ENCODE measurements at regions not wholly inside any gene's neighbourhood (a gene's known extent, or its start where the extent isn't known, plus 50 kb on each side); places are given as distances from the start of the nearest gene placed in this dataset.
"Not testable (repeated sequence)": the region's sequence is repeated elsewhere in the genome, so short reads cannot be mapped to it uniquely, and the experiment has no call there.

GRCh38 chr3:75607996-75608395 is 56.1 kb upstream of the FRG2C start:
- H3K4me1 ChIP-seq (ENCODE audit: control insufficient read depth, insufficient read depth, low read depth, low read length); H3K9ac ChIP-seq (ENCODE audit: low read length); H3K23ac ChIP-seq (ENCODE audit: low read length in 2 of 2); H2AK5ac ChIP-seq (ENCODE audit: low read length, severe bottlenecking); H3K14ac ChIP-seq (ENCODE audit: low read length in 2 of 2); H4K8ac ChIP-seq (ENCODE audit: low read length); H3K9me3 ChIP-seq (ENCODE audit: control insufficient read depth, low read length); H3K27ac ChIP-seq (ENCODE audit: low read length, poor library complexity, severe bottlenecking); H2BK12ac ChIP-seq (ENCODE audit: low read length in 2 of 2); H3K27me3 ChIP-seq (ENCODE audit: control insufficient read depth in 1 of 2, insufficient read depth in 1 of 2, low read length in 2 of 2); DNase-seq; H2BK5ac ChIP-seq (ENCODE audit: low read depth, low read length, poor library complexity, severe bottlenecking); H4K91ac ChIP-seq (ENCODE audit: low read length); H3K79me1 ChIP-seq (replicated peaks; ENCODE audit: low read length, poor library complexity, severe bottlenecking); H3K36me3 ChIP-seq (ENCODE audit: control insufficient read depth in 1 of 2, insufficient read depth in 2 of 2, low read depth in 1 of 2, low read length in 2 of 2); H3K18ac ChIP-seq (ENCODE audit: low read depth in 1 of 2, low read length in 2 of 2); H2BK15ac ChIP-seq (ENCODE audit: low read depth, poor library complexity, severe bottlenecking); H3K4me3 ChIP-seq (ENCODE audit: insufficient read depth in 1 of 2, low read depth in 1 of 2, low read length in 2 of 2); H3K4ac ChIP-seq (ENCODE audit: low read depth in 1 of 2, low read length in 2 of 2); H3K4me2 ChIP-seq (ENCODE audit: low read length, poor library complexity, severe bottlenecking); H2BK120ac ChIP-seq (ENCODE audit: low read depth, low read length); H2AFZ ChIP-seq (ENCODE audit: low read depth, low read length): not testable (repeated sequence)
- WGBS = no CpG with 5 or more reads among the region's 9 CpGs

- not testable (repeated sequence) for H3K18ac ChIP-seq (ENCODE audit: low read depth in 1 of 2, low read length in 2 of 2); H2BK120ac ChIP-seq (ENCODE audit: low read depth, low read length); H3K27ac ChIP-seq (ENCODE audit: low read length, poor library complexity, severe bottlenecking); H3K9ac ChIP-seq (ENCODE audit: low read length); H3K27me3 ChIP-seq (ENCODE audit: control insufficient read depth in 1 of 2, insufficient read depth in 1 of 2, low read length in 2 of 2); H3K4me3 ChIP-seq (ENCODE audit: insufficient read depth in 1 of 2, low read depth in 1 of 2, low read length in 2 of 2); H3K9me3 ChIP-seq (ENCODE audit: control insufficient read depth, low read length); H4K91ac ChIP-seq (ENCODE audit: low read length); H3K4me2 ChIP-seq (ENCODE audit: low read length, poor library complexity, severe bottlenecking); H3K79me1 ChIP-seq (replicated peaks; ENCODE audit: low read length, poor library complexity, severe bottlenecking); H2AK5ac ChIP-seq (ENCODE audit: low read length, severe bottlenecking); H2BK5ac ChIP-seq (ENCODE audit: low read depth, low read length, poor library complexity, severe bottlenecking); H3K4ac ChIP-seq (ENCODE audit: low read depth in 1 of 2, low read length in 2 of 2); H4K8ac ChIP-seq (ENCODE audit: low read length); H3K23ac ChIP-seq (ENCODE audit: low read length in 2 of 2); H2BK12ac ChIP-seq (ENCODE audit: low read length in 2 of 2); H2AFZ ChIP-seq (ENCODE audit: low read depth, low read length); H3K4me1 ChIP-seq (ENCODE audit: control insufficient read depth, insufficient read depth, low read depth, low read length); H2BK15ac ChIP-seq (ENCODE audit: low read depth, poor library complexity, severe bottlenecking); DNase-seq; H3K36me3 ChIP-seq (ENCODE audit: control insufficient read depth in 1 of 2, insufficient read depth in 2 of 2, low read depth in 1 of 2, low read length in 2 of 2); H3K14ac ChIP-seq (ENCODE audit: low read length in 2 of 2)
- WGBS = 56% methylated on average over 13 of the region's 26 CpGs
Observed at GRCh38 chr3:75609598-75609997, 54.5 kb upstream of the FRG2C start.

GRCh38 chr3:75610773-75611172 is 53.4 kb upstream of the FRG2C start:
- H3K4ac ChIP-seq (ENCODE audit: low read depth in 1 of 2, low read length in 2 of 2) = no peak overlapping the region
- no peak overlapping the region for H4K91ac ChIP-seq (ENCODE audit: low read length)
- no peak overlapping the region for H3K23ac ChIP-seq (ENCODE audit: low read length in 2 of 2)
- no peaks in the 10 kb centered on the region for H3K79me1 ChIP-seq (replicated peaks; ENCODE audit: low read length, poor library complexity, severe bottlenecking)
- no peak overlapping the region for H2BK5ac ChIP-seq (ENCODE audit: low read depth, low read length, poor library complexity, severe bottlenecking)
- H2BK15ac ChIP-seq (ENCODE audit: low read depth, poor library complexity, severe bottlenecking) = no peak overlapping the region
- no peak overlapping the region for H3K4me2 ChIP-seq (ENCODE audit: low read length, poor library complexity, severe bottlenecking)
- no CpG with 5 or more reads among the region's 2 CpGs for WGBS
- H3K18ac ChIP-seq (ENCODE audit: low read depth in 1 of 2, low read length in 2 of 2) = no peak overlapping the region
- no peak overlapping the region for H2BK120ac ChIP-seq (ENCODE audit: low read depth, low read length)
- H3K4me3 ChIP-seq (ENCODE audit: insufficient read depth in 1 of 2, low read depth in 1 of 2, low read length in 2 of 2) = no peak overlapping the region
- H3K14ac ChIP-seq (ENCODE audit: low read length in 2 of 2) = no peak overlapping the region
- H3K4me1 ChIP-seq (ENCODE audit: control insufficient read depth, insufficient read depth, low read depth, low read length) = no peaks in the 10 kb centered on the region
- H3K27ac ChIP-seq (ENCODE audit: low read length, poor library complexity, severe bottlenecking) = no peak overlapping the region
- no peaks in the 10 kb centered on the region for H3K27me3 ChIP-seq (ENCODE audit: control insufficient read depth in 1 of 2, insufficient read depth in 1 of 2, low read length in 2 of 2)
- no peak overlapping the region for H2AFZ ChIP-seq (ENCODE audit: low read depth, low read length)
- no peak for DNase-seq
- no peaks in the 10 kb centered on the region for H3K36me3 ChIP-seq (ENCODE audit: control insufficient read depth in 1 of 2, insufficient read depth in 2 of 2, low read depth in 1 of 2, low read length in 2 of 2)
- H2BK12ac ChIP-seq (ENCODE audit: low read length in 2 of 2) = no peak overlapping the region
- no peak overlapping the region for H2AK5ac ChIP-seq (ENCODE audit: low read length, severe bottlenecking)
- no peak overlapping the region for H4K8ac ChIP-seq (ENCODE audit: low read length)
- no peaks in the 10 kb centered on the region for H3K9me3 ChIP-seq (ENCODE audit: control insufficient read depth, low read length)
- no peak overlapping the region for H3K9ac ChIP-seq (ENCODE audit: low read length)

GRCh38 chr3:75611724-75612460 is 52.2 kb upstream of the FRG2C start:
- H3K14ac ChIP-seq (ENCODE audit: low read length in 2 of 2); H3K4me1 ChIP-seq (ENCODE audit: control insufficient read depth, insufficient read depth, low read depth, low read length); H2AK5ac ChIP-seq (ENCODE audit: low read length, severe bottlenecking); H2AFZ ChIP-seq (ENCODE audit: low read depth, low read length); H3K18ac ChIP-seq (ENCODE audit: low read depth in 1 of 2, low read length in 2 of 2); H3K36me3 ChIP-seq (ENCODE audit: control insufficient read depth in 1 of 2, insufficient read depth in 2 of 2, low read depth in 1 of 2, low read length in 2 of 2); H2BK12ac ChIP-seq (ENCODE audit: low read length in 2 of 2); H2BK15ac ChIP-seq (ENCODE audit: low read depth, poor library complexity, severe bottlenecking); H3K4me3 ChIP-seq (ENCODE audit: insufficient read depth in 1 of 2, low read depth in 1 of 2, low read length in 2 of 2); H2BK120ac ChIP-seq (ENCODE audit: low read depth, low read length); H3K27ac ChIP-seq (ENCODE audit: low read length, poor library complexity, severe bottlenecking); H4K91ac ChIP-seq (ENCODE audit: low read length); H3K9me3 ChIP-seq (ENCODE audit: control insufficient read depth, low read length); H3K4ac ChIP-seq (ENCODE audit: low read depth in 1 of 2, low read length in 2 of 2); H3K4me2 ChIP-seq (ENCODE audit: low read length, poor library complexity, severe bottlenecking); H3K79me1 ChIP-seq (replicated peaks; ENCODE audit: low read length, poor library complexity, severe bottlenecking); H3K27me3 ChIP-seq (ENCODE audit: control insufficient read depth in 1 of 2, insufficient read depth in 1 of 2, low read length in 2 of 2); H2BK5ac ChIP-seq (ENCODE audit: low read depth, low read length, poor library complexity, severe bottlenecking); H3K23ac ChIP-seq (ENCODE audit: low read length in 2 of 2); DNase-seq; H3K9ac ChIP-seq (ENCODE audit: low read length); H4K8ac ChIP-seq (ENCODE audit: low read length): not testable (repeated sequence)
- WGBS = 79% methylated on average over 17 of the region's 25 CpGs

All from mesenchymal stem cell (in vitro differentiated cells and primary cell).